ENCODE measurements at regions not wholly inside any gene's neighbourhood (a gene's known extent, or its start where the extent isn't known, plus 50 kb on each side); places are given as distances from the start of the nearest gene placed in this dataset.

DNA sequence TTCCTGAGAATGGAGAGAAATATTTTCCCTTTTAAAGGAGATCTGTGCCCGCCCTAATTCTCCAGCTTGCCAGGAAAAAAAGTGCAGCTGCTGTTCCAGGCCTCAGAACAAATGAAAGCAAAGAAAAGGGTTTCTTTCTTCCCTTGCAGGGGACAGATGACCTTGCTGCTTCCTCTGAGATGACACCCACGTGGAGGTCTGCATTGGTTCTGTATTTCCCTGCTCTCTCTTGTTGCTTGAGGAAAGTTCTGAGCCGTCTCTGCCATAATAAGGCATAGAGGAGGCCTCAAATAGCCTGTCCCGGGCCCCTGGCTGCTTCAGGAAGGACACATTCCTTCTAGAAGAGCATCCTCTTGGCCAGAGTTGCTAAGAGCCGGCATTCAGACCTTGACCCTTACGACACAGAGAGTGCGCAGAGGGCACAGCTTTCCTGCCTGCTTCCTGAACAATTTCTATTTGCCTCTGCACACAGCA, 501.8 kb upstream of the SULF2 start:
- no peak for DNase-seq (ENCODE audit: low read depth, low spot score)
- no peak overlapping the region for H3K4me3 ChIP-seq (ENCODE audit: insufficient read length, low read depth)
- H3K4me1 ChIP-seq (ENCODE audit: insufficient read depth, insufficient read length), result no peaks in the 10 kb centered on the region
- peaks cover 10% of the 10 kb centered on the region; the same call in 1 of the 2 replicates for H3K9me3 ChIP-seq (ENCODE audit: insufficient read depth, low read length)
- no peak for TF ChIP-seq SUZ12 (IDR thresholded peaks at IDR 0.05; ENCODE audit: extremely low read depth, insufficient read depth, insufficient read length)
- no peak for TF ChIP-seq ZNF274 (IDR thresholded peaks at IDR 0.05; ENCODE audit: low read depth, low read length)
- TF ChIP-seq YY1 (IDR thresholded peaks at IDR 0.05; ENCODE audit: insufficient read depth, insufficient read length), result no peak
- no peak overlapping the region for H3K9ac ChIP-seq (ENCODE audit: insufficient read length, low read depth)
- H3K36me3 ChIP-seq (ENCODE audit: insufficient read depth, insufficient read length, low read length), result no peaks in the 10 kb centered on the region
- H3K27me3 ChIP-seq (ENCODE audit: insufficient read depth, insufficient read length), result no peaks in the 10 kb centered on the region

DNA sequence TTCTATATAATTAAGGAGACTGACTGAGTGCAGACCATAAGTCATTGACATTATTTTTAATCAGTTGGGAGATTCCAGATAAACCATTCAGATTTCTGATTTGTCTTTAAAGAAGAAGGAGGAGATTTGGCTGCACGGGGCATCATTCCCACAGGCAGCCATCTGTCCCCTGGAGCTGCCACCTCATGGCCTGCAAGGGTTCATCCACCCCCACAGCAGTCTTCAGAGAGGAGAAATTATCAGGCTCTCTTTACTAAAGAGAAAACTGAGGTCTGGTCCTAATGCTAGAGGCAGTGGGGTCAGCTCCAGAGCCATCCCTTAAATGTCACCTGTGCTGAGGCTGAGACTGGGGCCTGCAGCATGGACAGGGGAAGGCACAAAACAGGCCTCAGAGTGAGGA, 501.3 kb upstream of the SULF2 start:
- TF ChIP-seq ZNF274 (IDR thresholded peaks at IDR 0.05; ENCODE audit: low read depth, low read length) (no peak), YY1 (IDR thresholded peaks at IDR 0.05; ENCODE audit: insufficient read depth, insufficient read length) (no peak), SUZ12 (IDR thresholded peaks at IDR 0.05; ENCODE audit: extremely low read depth, insufficient read depth, insufficient read length) (no peak)
- Histone ChIP-seq H3K9me3 (ENCODE audit: insufficient read depth, low read length) (peaks cover 10% of the 10 kb centered on the region; the same call in 1 of the 2 replicates), H3K4me1 (ENCODE audit: insufficient read depth, insufficient read length) (no peaks in the 10 kb centered on the region), H3K27me3 (ENCODE audit: insufficient read depth, insufficient read length) (no peaks in the 10 kb centered on the region), H3K4me3 (ENCODE audit: insufficient read length, low read depth) (no peak overlapping the region), H3K36me3 (ENCODE audit: insufficient read depth, insufficient read length, low read length) (no peaks in the 10 kb centered on the region), H3K9ac (ENCODE audit: insufficient read length, low read depth) (no peak overlapping the region)
- no peak for DNase-seq (ENCODE audit: low read depth, low spot score)

DNA sequence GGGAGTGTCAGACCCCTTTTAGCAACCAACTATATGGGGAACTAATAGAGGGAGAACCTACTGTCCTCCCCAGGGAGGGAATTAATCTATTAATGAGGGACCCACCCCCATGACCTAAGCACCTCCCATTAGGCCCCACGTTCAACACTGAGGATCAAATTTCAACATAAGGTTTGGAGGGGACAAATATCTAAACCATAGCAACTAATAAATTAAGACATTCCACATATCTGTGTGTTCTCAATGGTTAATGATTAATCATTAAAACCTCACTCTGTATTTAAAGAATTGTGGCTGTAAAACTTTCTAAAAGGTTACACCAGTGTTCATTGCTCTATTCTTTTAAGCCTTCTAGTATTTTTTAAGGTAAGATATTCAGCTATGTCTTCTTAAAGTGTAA, 500.4 kb upstream of the SULF2 start:
- Histone ChIP-seq H3K4me1 (ENCODE audit: insufficient read depth, insufficient read length) (no peaks in the 10 kb centered on the region), H3K4me3 (ENCODE audit: insufficient read length, low read depth) (no peak overlapping the region), H3K36me3 (ENCODE audit: insufficient read depth, insufficient read length, low read length) (no peaks in the 10 kb centered on the region), H3K27me3 (ENCODE audit: insufficient read depth, insufficient read length) (no peaks in the 10 kb centered on the region), H3K9ac (ENCODE audit: insufficient read length, low read depth) (no peak overlapping the region), H3K9me3 (ENCODE audit: insufficient read depth, low read length) (peaks cover 10% of the 10 kb centered on the region; the same call in 1 of the 2 replicates)
- DNase-seq (ENCODE audit: low read depth, low spot score), result no peak
- TF ChIP-seq SUZ12 (IDR thresholded peaks at IDR 0.05; ENCODE audit: extremely low read depth, insufficient read depth, insufficient read length), result no peak
- no peak for TF ChIP-seq YY1 (IDR thresholded peaks at IDR 0.05; ENCODE audit: insufficient read depth, insufficient read length)
- no peak for TF ChIP-seq ZNF274 (IDR thresholded peaks at IDR 0.05; ENCODE audit: low read depth, low read length)

DNA sequence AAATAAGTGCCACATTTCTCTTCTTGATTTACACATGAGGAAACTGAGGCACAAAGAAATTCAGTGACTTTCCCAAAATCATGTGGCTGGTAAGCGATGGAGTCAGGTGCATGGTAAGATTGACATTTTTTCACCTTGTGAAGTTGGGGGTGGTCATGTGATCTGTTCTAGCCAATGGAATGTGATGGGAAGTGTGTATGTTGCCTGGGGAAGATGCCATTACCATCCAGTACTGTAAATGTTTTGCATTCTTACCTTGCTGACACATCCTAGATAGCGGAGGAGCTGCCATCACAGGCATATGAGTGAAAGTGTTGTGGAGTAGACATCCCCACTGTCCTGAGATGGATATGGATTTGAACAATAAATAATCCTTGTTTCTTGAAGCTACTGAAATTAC, 499.6 kb upstream of the SULF2 start:
- Histone ChIP-seq H3K4me3 (ENCODE audit: insufficient read length, low read depth) (no peak overlapping the region), H3K36me3 (ENCODE audit: insufficient read depth, insufficient read length, low read length) (no peaks in the 10 kb centered on the region), H3K9me3 (ENCODE audit: insufficient read depth, low read length) (peaks cover 10% of the 10 kb centered on the region; the same call in 1 of the 2 replicates), H3K4me1 (ENCODE audit: insufficient read depth, insufficient read length) (no peaks in the 10 kb centered on the region), H3K9ac (ENCODE audit: insufficient read length, low read depth) (no peak overlapping the region), H3K27me3 (ENCODE audit: insufficient read depth, insufficient read length) (no peaks in the 10 kb centered on the region)
- DNase-seq (ENCODE audit: low read depth, low spot score), result no peak
- TF ChIP-seq SUZ12 (IDR thresholded peaks at IDR 0.05; ENCODE audit: extremely low read depth, insufficient read depth, insufficient read length) (no peak), YY1 (IDR thresholded peaks at IDR 0.05; ENCODE audit: insufficient read depth, insufficient read length) (no peak), ZNF274 (IDR thresholded peaks at IDR 0.05; ENCODE audit: low read depth, low read length) (no peak)

DNA sequence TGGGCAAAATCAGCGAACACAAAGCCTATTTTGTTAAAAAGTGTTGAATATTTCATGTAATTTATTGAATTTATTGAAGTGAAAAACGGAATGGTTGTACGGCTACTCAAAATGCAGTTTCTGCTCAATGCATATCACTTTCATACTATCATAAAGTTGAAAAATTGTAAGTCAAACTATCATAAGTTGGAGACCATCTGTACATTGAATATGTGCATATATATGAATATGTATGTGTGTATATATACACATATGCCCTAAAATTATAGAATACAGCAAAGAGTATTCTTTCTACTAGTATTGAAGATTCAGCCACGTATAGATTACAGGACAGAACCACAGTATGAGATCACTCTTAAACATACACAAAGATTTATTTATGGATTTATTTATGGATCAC, 499.0 kb upstream of the SULF2 start:
- no peak overlapping the region for H3K9ac ChIP-seq (ENCODE audit: insufficient read length, low read depth)
- peaks cover 10% of the 10 kb centered on the region; the same call in 1 of the 2 replicates for H3K9me3 ChIP-seq (ENCODE audit: insufficient read depth, low read length)
- H3K36me3 ChIP-seq (ENCODE audit: insufficient read depth, insufficient read length, low read length), result no peaks in the 10 kb centered on the region
- no peaks in the 10 kb centered on the region for H3K27me3 ChIP-seq (ENCODE audit: insufficient read depth, insufficient read length)
- no peak for DNase-seq (ENCODE audit: low read depth, low spot score)
- H3K4me3 ChIP-seq (ENCODE audit: insufficient read length, low read depth), result no peak overlapping the region
- H3K4me1 ChIP-seq (ENCODE audit: insufficient read depth, insufficient read length), result no peaks in the 10 kb centered on the region
- TF ChIP-seq ZNF274 (IDR thresholded peaks at IDR 0.05; ENCODE audit: low read depth, low read length), result no peak
- TF ChIP-seq YY1 (IDR thresholded peaks at IDR 0.05; ENCODE audit: insufficient read depth, insufficient read length), result no peak
- TF ChIP-seq SUZ12 (IDR thresholded peaks at IDR 0.05; ENCODE audit: extremely low read depth, insufficient read depth, insufficient read length), result no peak

DNA sequence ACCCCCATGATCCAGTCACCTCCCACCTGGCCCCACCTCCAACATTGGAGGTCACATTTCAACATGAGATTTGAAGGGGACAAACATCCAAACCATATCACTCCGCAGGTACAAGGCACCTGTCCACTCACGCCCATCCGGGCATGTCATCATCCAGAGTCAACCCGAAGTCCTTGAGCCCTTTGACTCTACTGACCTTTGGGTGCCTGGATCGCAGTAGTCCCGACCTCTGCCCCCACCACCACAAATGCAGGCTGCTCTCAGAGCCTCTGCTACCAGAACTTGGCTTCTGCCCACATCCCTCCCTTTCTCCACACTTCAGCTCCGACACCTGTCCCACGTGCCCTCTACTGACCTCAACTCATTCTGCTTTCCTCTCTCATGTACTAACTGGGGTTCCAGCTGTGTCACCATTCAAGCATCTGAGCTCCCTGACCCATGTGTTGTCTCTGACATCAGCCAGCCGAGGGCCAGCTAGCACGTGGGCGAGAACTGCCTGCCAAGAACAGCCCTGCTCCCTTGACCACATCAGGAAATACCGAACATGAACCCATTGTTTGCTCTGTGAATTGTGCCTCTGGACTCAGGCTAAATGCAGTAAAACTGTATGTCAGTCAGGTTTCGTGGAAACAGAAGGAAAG, 498.3 kb upstream of the SULF2 start:
- no peak for TF ChIP-seq YY1 (IDR thresholded peaks at IDR 0.05; ENCODE audit: insufficient read depth, insufficient read length)
- TF ChIP-seq ZNF274 (IDR thresholded peaks at IDR 0.05; ENCODE audit: low read depth, low read length), result no peak
- no peak for TF ChIP-seq SUZ12 (IDR thresholded peaks at IDR 0.05; ENCODE audit: extremely low read depth, insufficient read depth, insufficient read length)
- Histone ChIP-seq H3K4me3 (ENCODE audit: insufficient read length, low read depth) (no peak overlapping the region), H3K36me3 (ENCODE audit: insufficient read depth, insufficient read length, low read length) (no peaks in the 10 kb centered on the region), H3K4me1 (ENCODE audit: insufficient read depth, insufficient read length) (no peaks in the 10 kb centered on the region), H3K27me3 (ENCODE audit: insufficient read depth, insufficient read length) (no peaks in the 10 kb centered on the region), H3K9me3 (ENCODE audit: insufficient read depth, low read length) (peaks cover 10% of the 10 kb centered on the region; the same call in 1 of the 2 replicates), H3K9ac (ENCODE audit: insufficient read length, low read depth) (no peak overlapping the region)
- no peak for DNase-seq (ENCODE audit: low read depth, low spot score)

DNA sequence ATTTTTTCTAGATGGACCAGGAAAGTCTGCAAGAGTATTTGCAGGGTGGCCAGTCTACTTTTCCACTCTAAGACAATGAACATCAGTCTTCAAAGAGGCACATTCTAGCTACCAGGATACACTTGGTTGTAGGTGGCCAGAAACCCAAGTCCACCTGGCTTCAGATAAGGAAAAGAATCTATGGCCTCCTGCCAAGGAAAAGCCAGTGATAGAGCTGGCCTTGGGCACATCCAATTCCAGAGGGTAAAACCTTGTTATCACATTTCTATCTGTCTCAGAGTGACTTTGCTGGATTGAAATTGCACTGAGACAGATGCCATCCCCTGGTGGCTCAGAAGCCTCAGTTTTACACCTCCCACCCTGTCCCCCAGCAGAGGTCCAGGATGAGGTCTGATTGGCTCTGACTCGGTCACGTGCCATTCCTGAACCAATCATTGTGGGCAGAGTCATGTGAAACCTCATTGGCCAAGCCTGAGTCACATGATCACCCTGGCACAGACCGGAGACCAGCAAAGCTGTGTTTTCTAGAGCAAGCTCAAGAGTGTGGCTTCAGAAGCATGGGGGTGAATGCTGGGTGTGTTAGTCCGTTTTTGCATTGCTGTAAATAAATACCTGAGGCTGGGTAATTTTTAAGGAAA, 497.4 kb upstream of the SULF2 start:
- H3K4me1 ChIP-seq (ENCODE audit: insufficient read depth, insufficient read length), result no peaks in the 10 kb centered on the region
- H3K9me3 ChIP-seq (ENCODE audit: insufficient read depth, low read length), result peaks cover 10% of the 10 kb centered on the region; the same call in 1 of the 2 replicates
- no peak for DNase-seq (ENCODE audit: low read depth, low spot score)
- TF ChIP-seq SUZ12 (IDR thresholded peaks at IDR 0.05; ENCODE audit: extremely low read depth, insufficient read depth, insufficient read length) (no peak), YY1 (IDR thresholded peaks at IDR 0.05; ENCODE audit: insufficient read depth, insufficient read length) (no peak), ZNF274 (IDR thresholded peaks at IDR 0.05; ENCODE audit: low read depth, low read length) (no peak)
- no peak overlapping the region for H3K9ac ChIP-seq (ENCODE audit: insufficient read length, low read depth)
- H3K36me3 ChIP-seq (ENCODE audit: insufficient read depth, insufficient read length, low read length), result no peaks in the 10 kb centered on the region
- no peak overlapping the region for H3K4me3 ChIP-seq (ENCODE audit: insufficient read length, low read depth)
- H3K27me3 ChIP-seq (ENCODE audit: insufficient read depth, insufficient read length), result no peaks in the 10 kb centered on the region
